NCI-H1417 (cell line): ENCODE measurements at regions not wholly inside any gene's neighbourhood (a gene's known extent, or its start where the extent isn't known, plus 50 kb on each side); places are given as distances from the start of the nearest gene placed in this dataset.

ENCODE experiments used
- DNase-seq, 3 experiments: peaks; one replicate each; lab custom pipeline; 2025; lab: John Stamatoyannopoulos, UW

DNA sequence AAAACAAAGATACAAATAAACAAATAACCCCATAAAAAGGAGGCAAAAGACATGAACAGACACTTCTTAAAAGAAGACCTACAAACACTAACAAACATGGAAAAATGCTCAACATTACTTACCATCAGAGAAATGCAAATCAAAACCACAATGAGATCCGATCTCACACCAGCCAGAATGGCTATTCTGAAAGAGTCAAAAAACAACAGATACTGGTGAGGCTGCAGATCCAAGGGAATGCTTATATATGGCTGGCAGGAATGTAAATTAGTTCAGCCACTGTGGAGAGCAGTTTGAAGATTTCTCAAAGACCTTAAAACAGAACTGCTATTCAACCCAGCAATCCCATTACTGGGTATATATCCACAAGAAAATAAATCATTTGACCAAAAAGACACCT lies 80.4 kb upstream of the NRP1 start:
- DNase-seq = no peak

DNA sequence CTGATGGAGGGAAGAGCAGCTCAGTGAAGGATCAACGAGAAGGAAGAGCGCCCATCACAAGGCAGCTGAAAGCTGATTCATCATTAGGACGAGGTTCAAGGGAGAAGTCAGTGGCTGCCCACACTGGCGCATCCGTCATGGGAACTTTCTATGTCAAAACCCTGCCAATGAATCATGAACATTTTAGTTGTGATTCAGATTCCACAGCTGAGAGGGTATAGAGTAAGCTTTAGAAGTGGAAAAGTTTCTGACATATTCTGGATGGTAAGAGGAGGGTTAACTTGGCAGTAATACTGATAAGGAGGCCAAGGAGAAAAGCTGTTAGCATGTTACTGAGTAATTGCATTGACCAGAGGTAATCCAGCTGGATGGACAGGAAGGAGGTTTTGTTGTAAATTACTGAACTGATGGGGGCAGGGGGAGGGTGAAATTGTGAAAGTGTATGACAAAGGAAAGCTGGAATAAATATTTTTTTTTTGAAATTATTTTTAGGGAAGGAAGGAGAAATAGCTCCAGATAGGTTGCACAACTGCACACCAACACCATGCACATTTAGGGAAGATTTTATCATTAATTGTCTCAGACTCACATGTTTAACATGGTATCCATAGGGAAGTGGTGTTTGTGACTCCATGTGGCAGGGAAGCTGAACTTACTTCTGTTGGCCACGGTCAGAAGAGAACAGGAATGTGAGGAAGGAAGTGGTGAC lies 78.3 kb upstream of the NRP1 start:
- no peak for DNase-seq

DNA sequence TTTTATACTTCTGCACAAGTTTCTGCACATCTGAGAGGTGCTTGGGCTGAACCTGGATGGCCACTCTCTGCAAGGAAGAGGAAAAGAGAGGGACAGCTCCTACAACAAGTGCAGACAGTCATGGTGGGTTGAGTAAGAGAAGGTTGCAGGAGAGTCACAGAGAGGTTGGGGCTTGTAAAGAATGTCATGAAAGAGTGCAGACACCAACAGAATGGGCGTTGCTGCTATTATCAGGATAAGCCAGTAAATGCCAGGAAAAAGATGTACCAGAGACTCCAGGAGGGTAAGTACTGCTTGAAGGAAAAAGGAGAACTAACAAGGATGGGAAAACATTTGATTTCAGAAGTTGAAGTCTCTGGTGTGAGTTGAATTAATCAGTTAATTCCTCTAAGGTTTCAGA lies 77.8 kb upstream of the NRP1 start:
- DNase-seq = no peak

DNA sequence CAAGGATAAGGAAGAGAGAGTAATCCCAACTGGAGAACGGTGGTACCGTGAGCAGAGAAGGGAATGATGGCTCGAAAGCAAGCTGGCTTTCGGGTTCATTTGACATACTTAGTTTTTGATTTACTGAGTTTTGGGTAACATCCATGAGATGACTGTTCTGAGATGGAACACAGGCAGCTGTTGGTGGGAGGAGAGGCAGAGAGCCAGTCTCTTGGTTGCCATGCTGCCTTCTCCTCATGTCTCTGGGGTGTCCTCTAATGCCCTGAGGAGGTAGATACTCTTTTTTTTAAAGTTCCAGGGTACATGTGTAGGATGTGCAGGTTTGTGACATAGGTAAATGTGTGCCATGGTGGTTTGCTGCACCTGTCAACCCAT lies 76.4 kb upstream of the NRP1 start:
- DNase-seq = no peak

DNA sequence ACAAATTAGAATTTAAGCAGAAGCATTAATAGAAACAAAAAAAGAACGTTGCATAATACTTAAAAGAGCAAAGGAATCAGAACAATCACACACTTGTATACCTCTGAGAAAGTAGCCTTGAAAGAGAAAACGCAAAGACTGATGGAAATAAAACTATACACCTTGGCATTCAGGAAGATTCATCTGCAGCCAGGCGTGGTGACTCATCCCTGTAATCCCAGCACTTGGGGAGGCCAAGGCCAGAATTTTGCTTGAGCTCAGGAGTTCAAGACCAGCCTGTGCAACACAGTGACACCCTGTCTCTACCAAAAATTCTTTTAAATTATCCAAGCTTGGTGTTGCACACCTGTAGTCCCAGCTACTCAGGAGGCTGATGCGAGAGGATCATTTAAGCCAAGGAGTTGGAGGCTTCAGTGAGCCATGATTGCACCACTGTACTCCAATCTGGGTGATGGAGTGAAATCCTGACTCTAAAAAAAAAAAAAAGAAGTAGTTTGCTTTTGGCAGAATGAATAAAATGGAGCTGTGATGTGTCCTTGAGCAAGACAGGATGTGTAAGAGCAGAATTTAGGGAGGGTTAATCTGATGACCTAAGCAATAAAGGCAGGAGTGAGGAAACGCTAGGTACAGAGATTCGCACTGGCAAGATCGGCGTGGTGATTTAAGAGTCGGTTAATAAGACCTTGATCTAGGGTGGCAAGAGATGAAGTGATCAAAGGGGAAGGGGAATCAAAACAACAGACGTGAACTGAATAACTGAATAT lies 75.8 kb upstream of the NRP1 start:
- DNase-seq = no peak

DNA sequence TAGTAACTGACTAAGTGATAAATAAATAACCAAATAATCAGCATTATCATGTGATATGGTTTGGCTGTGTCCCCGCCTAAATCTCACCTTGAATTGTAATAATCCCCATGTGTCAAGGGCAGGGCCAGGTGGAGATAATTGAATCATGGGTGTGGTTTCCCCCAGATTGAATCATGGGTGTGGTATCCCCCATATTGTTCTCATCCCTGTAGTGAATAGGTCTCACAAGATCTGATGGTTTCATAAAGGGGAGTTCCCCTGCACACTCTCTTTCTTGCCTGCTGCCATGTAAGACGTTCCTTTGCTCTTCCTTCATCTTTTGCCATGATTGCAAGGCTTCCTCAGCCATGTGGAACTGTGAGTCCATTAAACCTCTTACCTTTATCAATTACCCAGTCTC lies 72.1 kb upstream of the NRP1 start:
- DNase-seq = no peak

DNA sequence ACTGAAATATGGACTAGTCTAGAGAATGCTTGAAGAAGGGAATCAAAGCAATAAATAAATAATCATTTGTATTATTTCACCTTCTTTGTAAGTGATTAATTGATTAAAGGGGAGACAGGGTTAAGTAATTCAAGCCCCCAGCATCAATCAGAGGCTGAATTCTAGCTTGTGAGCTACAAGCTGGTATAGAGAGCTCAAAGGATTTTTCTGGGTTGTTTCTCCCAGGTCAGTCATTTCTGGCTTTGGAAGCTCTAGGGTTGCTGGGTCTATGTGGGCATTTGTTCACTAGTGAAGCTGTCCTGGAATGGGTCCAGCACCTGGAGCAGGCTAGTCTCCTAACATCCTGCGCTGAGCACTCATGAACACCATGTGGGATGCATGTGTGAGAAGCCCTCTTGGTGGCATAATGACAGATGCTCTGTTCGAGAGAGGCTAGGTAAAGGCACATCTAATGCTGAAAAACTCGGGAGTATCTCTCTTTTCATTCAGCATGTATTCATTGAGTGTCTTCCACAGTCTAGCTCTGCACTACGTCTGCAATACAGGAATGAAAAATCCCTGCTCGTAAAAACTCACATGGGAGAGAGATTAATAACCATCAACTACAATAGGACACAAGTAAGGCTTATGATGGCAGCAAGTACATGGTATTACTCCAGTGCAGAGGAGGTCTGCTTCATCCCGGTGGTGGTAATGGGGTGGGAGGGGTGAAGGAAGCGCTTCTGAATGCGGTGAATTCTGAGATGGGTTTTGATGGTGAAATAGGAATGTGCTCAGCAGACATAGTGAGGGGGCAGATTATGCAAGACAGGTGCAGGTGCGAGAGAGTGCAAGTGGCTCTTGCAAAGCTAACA lies 68.0 kb upstream of the NRP1 start:
- no peak for DNase-seq

DNA sequence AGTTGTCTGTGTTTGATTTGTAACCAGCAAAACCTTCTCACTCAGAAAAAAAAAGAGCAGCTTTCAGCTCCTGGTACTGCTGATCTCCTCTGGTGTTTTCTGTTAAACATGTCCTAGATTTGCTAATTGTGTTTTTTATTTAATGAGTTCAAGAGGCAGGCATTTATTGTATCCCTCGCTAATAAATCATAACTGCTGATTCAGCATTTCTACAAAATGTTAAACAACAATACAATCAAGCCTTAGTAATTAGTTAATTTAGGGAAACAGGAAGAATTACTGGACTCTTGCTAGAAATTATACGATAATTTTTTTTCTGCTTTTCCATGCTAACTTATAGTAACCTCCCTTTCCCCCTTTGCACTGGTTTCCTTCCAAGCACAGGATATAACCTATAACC lies 66.8 kb upstream of the NRP1 start:
- no peak for DNase-seq

DNA sequence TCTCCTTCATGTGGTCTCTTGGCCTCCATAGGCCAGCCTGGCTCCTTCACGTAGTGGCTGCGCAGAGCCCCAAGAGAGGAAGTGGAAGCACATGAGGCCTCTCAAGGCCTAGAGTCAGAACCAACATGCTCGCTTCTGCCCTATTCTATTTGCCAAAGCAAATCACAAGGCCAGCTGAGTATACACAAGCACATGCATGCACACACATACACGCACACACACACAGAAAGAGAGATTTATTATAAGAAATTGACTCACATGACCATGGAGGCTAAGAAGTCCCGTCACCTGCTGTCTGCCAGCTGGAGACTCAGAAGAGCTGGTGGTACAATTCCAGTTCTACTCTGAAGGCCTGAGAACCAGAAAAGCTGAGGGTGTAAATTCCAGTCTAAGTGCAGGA lies 64.3 kb upstream of the NRP1 start:
- DNase-seq = no peak

DNA sequence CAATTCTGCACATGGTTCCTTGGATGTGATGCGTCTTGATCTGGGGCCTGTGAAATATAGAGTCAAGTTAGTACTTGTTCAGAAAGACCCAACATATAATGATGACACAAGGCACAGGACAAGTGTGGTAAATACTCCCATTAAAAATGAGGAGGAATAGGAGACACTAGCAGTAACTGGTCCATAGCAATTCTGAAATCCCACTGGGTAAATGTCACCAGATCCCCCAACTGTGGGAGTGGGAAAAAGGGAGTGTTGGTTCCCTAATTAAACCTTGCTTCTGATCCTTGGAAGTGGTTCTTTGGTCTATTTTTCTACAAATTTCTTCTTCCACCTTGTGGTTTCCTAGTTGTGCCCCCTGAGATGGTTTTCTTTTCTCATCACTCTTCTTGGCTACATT lies 62.5 kb upstream of the NRP1 start:
- DNase-seq = no peak

DNA sequence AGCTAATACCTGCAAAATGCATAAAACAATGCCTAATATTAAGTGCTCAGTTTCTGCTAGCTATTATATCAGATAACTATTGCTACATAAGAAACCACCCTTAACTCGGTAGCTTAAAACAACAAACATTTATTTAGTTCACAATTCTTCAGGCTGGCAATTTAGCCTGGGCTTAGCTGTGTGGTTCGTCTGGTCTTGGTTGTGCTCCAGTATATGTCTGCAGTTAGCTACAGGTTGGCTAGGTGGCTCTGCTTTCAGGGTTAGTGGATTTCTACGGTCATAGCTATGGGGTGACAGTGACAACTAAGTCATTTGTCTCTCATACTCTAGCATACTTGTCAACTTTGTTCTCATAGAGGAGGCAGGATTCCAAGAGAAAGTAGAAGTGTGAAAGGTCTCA lies 61.8 kb upstream of the NRP1 start:
- DNase-seq = no peak

DNA sequence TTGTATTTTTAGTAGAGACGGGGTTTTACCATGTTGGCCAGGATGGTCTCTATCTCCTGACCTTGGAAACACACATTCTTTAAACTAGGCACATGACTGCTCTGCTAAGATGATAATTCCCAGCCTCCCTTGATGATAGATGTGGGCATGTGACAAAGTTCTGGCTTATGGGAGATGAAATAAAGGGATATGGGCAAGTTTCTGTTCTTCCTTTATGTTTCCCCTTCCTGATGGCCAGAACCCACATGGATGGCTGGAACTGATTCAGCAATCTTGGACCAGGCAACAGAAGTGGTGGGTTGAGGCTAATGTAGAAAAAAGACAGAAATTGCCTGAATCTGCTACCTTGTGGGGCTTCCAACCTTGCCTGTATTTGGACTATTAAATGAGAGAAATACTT lies 60.7 kb upstream of the NRP1 start:
- no peak for DNase-seq

DNA sequence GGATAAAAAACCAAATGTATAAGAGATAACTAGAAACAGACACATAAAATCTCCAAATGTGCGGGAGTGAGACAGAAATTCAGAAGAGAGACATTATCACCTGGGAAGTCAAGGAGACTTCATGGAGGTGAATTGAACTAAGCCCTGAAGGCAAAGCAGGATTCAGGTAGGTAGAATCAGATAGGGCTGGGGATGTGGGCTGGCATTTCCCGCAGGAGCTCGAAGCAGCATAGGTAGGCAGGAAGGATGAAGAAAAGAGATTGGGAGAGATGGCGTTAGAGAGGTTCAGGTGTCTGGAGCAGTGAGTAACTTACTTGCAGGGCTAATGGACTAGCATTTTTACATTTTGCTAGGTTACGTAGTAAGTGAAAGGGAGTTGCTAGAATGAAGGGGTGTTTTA lies 58.2 kb upstream of the NRP1 start:
- DNase-seq = no peak

DNA sequence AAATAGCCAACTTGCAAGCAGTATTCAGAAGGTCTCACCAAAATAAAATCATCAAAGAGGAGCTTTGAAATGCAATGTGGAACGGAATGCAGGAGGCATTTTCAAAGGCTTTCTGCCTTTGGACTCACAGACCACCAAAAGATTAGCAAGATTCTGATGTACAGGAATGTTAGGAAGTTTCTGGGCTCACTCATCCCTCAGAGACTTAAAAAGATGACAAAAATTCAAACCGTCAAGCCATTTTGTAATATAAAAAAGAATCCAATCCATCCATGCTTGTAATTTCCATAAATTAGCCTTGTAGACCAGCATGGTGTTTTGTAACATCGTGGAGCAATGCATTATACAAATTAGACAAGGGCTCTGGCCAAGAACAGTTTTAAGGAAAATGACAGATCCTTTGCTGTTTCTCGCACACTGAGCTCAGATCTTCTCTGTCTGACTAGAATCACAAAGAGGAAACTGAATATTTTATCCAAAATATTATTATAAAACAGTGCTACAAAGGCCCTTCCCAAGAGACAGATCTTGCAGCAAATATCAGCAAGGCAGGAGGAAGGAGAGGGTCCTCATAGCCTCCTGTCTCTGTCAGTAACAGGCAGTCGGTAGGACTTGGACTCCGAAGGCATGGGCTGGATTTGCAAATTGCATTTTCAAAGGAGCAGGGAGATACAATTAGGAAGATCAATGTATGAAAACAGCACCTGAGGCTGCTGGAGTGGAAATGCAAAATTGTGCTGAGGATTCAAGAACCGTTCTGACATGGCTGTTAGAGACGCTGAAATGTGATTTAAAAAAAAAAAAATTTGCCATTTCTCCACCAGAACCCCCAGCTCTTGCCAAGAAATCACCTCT lies 57.4 kb upstream of the NRP1 start:
- no peak for DNase-seq

DNA sequence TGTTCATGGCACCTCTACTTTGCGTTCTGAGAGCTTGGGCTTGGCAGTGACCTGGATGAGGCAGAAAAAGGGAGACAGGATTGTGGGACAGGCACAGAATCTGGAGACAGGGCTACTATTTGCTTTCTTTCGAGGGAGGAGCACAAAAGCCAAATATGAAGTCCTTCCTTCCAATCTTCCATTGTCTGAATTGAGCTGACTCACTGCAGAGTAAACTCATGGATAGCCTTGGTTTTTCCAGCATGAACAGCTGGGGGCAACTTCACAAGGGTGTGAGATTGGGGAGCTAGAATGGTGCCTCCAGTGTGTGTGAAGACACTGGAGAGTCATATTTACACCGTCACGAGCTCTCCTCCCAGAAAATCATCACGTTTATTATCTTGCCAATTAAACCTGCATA lies 55.6 kb upstream of the NRP1 start:
- DNase-seq = no peak

DNA sequence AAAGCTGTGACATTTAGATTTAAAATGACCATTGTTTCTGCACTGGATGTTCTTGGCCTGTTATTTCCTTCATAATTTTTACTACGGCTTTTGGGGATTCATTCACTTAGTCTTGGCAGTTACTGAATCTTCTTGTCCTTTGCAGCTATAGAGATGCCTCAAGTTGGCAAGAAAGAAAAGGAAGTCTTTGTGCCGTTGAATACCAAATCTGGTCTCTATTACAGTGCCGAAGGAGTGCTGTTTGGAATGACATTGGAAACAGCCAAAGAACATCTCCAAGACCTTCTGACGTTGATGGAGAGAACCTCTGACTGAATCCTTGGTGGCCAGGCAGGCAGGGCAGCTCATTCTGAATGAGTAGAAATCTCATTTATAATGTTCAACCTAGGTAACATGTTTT lies 54.3 kb upstream of the NRP1 start:
- DNase-seq = no peak

DNA sequence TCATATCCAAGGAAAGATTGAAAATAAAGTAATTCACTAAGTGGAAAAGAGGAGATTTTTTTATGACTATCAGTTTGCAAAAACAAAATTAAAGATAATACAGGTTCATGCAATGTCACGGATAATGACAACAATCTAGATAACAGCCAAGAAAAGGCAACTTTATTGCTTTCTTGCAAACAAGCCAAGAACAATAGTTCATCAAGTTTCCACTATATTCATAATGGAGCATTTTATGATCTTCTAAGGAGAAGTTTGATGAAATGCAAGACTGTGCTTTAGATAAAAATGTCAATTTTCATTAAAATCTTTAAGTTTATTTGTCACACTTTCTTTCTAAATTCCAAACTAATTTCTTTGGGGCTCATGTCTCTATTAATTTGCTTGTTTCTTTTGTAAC lies 53.9 kb upstream of the NRP1 start:
- no peak for DNase-seq

DNA sequence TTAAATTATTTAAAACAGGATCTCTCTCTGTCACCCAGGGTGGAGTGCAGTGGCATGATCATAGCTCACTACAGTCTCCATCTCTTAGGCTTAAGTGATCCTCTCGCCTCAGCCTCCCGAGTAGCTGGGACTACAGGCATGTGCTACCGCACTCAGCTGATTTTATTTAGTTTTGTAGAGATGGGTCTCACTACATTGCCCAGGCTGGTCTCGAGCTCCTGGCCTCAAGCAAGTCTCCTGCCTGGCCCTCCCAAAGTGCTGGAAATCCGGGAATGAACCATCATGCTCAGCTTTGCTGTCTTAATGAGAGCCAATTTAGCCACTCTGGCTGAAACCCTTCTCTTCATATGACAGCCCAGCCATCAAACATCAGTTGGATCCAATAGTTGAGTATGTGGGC lies 53.3 kb upstream of the NRP1 start:
- no peak for DNase-seq

DNA sequence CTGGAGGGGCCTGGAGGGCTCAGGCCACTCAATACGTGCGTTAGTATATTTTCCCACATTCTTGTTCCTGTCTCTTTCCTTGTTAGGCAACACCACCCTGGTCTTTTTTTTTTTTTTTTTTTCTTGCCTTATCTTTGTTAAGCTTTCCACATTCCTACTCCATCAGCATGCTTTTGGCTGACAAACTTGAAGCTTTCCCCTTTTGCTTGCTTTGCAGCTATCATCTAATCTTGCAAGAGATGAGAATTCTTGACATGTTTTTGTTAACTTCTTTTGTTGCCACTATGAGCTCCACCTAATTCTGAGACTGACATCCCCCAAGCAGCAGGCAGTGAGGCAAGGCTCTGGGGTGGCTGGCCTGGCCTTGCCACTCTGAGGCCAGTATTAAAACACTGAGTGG lies 52.5 kb upstream of the NRP1 start:
- no peak for DNase-seq

DNA sequence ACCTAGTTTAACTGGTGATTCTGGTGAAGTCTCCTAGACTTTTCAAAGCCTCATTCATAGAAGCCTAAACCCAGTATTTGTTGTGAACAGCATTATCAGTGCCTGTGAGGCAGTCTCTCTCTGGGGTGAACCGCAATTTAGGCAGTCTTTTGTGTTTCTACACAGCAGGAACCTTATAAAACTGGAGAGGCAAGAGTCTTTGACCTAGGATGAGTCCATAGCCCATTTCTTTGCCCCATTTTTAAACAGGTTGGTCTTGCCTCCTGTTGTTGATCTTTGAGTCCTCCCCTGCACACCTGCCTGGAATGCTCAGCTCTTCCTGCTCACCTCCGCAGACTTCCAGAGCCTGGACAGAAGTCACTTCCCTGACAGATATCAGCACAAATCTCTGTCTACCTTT lies 51.2 kb upstream of the NRP1 start:
- DNase-seq = no peak

DNA sequence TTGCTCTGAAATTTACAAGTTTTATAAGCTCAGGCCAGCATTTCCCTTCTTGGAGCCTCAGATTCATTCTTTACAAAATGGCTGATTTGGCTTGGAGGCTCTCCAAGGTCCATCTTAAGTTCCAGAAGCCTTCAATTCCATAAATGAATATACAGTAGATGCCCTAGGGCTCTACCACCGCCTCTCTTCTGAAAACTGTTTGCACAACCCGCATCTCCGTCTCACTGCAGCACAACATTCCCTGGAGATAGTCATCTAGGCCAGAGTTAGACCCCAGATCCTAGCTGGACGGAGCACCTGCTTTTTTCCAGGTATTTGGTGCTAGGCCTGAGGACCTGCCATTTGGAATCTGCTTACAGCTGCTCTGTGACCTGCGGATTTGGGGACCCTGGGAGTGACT lies 50.5 kb upstream of the NRP1 start:
- no peak for DNase-seq
